H9 (cell line): ENCODE measurements at regions not wholly inside any gene's neighbourhood (a gene's known extent, or its start where the extent isn't known, plus 50 kb on each side); places are given as distances from the start of the nearest gene placed in this dataset.

ENCODE experiments used
- DNase-seq: peaks from one replicate; pipeline ENCODE4 v3.0.0-alpha.2; 2017
- H2AFZ ChIP-seq: one replicate; pipeline ENCODE4 v1.6.1; 2013; ENCODE audit warnings: mild to moderate bottlenecking, low read length, control low read depth, moderate library complexity
- H2AK5ac ChIP-seq: 2 replicates; pipeline ENCODE4 v1.6.1; 2013; ENCODE audit warnings: low read length, control low read depth, mixed read lengths; ENCODE audit not compliant: insufficient read length
- H2BK120ac ChIP-seq: one replicate; pipeline ENCODE4 v1.6.1; 2013; ENCODE audit warnings: low read depth, mild to moderate bottlenecking, low read length, control low read depth, inconsistent platforms; ENCODE audit not compliant: poor library complexity, severe bottlenecking
- H2BK12ac ChIP-seq: 2 replicates; pipeline ENCODE4 v1.6.1; 2013; ENCODE audit warnings: low read length, control low read depth, mixed read lengths, low read depth; ENCODE audit not compliant: insufficient read length
- H2BK15ac ChIP-seq: 2 replicates; pipeline ENCODE4 v1.6.1; 2013; ENCODE audit warnings: low read depth, low read length, control low read depth
- H2BK20ac ChIP-seq: one replicate; pipeline ENCODE4 v1.6.1; 2013; ENCODE audit warnings: low read depth, mild to moderate bottlenecking, low read length, control low read depth, inconsistent platforms; ENCODE audit not compliant: poor library complexity, severe bottlenecking
- H2BK5ac ChIP-seq: 2 replicates; pipeline ENCODE4 v1.6.1; 2013; ENCODE audit warnings: low read length, control low read depth, mixed read lengths; ENCODE audit not compliant: insufficient read length
- H3K14ac ChIP-seq: 2 replicates; pipeline ENCODE4 v1.6.1; 2013; ENCODE audit warnings: low read length, control low read depth; ENCODE audit not compliant: insufficient read depth
- H3K18ac ChIP-seq: 2 replicates; pipeline ENCODE4 v1.6.1; 2013; ENCODE audit warnings: low read depth, mild to moderate bottlenecking, mixed read lengths, low read length, control low read depth; ENCODE audit not compliant: insufficient read length
- H3K23ac ChIP-seq: 2 replicates; pipeline ENCODE4 v1.6.1; 2013; ENCODE audit warnings: low read length, control low read depth, mixed read lengths, low read depth; ENCODE audit not compliant: insufficient read length
- H3K23me2 ChIP-seq: 2 replicates; pipeline ENCODE4 v1.6.1; 2013; ENCODE audit warnings: low read depth, mild to moderate bottlenecking, mixed read lengths, low read length, control low read depth; ENCODE audit not compliant: insufficient read length, poor library complexity, severe bottlenecking
- H3K27ac ChIP-seq: 2 replicates; pipeline ENCODE4 v1.5.1; 2013; ENCODE audit warnings: low read length, control low read depth, mixed read lengths, low read depth; ENCODE audit not compliant: insufficient read length
- H3K27me3 ChIP-seq: 2 replicates; pipeline ENCODE4 v1.6.1; 2013; ENCODE audit warnings: low read length, control low read depth, inconsistent platforms; ENCODE audit not compliant: insufficient read depth
- H3K4ac ChIP-seq: 2 replicates; pipeline ENCODE4 v1.6.1; 2013; ENCODE audit warnings: low read depth, mild to moderate bottlenecking, control low read depth, inconsistent platforms, low read length, moderate library complexity
- H3K4me1 ChIP-seq: 2 replicates; pipeline ENCODE4 v1.6.1; 2013; ENCODE audit warnings: low read length, control low read depth, inconsistent platforms; ENCODE audit not compliant: insufficient read depth
- H3K4me2 ChIP-seq: 2 replicates; pipeline ENCODE4 v1.6.1; 2013; ENCODE audit warnings: low read length, control low read depth, mixed read lengths; ENCODE audit not compliant: insufficient read length, insufficient read depth
- H3K56ac ChIP-seq: 2 replicates; pipeline ENCODE4 v1.6.1; 2013; ENCODE audit warnings: low read depth, mild to moderate bottlenecking, mixed read lengths, low read length, control low read depth; ENCODE audit not compliant: insufficient read length
- H3K79me1 ChIP-seq: 2 replicates; pipeline ENCODE4 v1.6.1; 2013; ENCODE audit warnings: low read depth, mild to moderate bottlenecking, moderate library complexity, low read length, control low read depth, inconsistent platforms; ENCODE audit not compliant: insufficient read depth, poor library complexity, severe bottlenecking
- H3K79me2 ChIP-seq: 2 replicates; pipeline ENCODE4 v1.6.1; 2013; ENCODE audit warnings: low read length, control low read depth, inconsistent platforms; ENCODE audit not compliant: insufficient read depth
- H3K9ac ChIP-seq: 2 replicates; pipeline ENCODE4 v1.6.1; 2013; ENCODE audit warnings: low read length, control low read depth, mixed read lengths; ENCODE audit not compliant: insufficient read length; ENCODE audit errors: extremely low read depth
- H3K9me3 ChIP-seq: one replicate; pipeline ENCODE4 v1.6.1; 2013; ENCODE audit warnings: low read depth, low read length, inconsistent platforms; ENCODE audit not compliant: control insufficient read depth
- H3T11ph ChIP-seq: one replicate; pipeline ENCODE4 v1.6.1; 2013; ENCODE audit warnings: mild to moderate bottlenecking, low read length, control low read depth, inconsistent platforms
- H4K20me1 ChIP-seq: one replicate; pipeline ENCODE4 v1.6.1; 2013; ENCODE audit not compliant: control insufficient read depth, insufficient read length, insufficient read depth
- H4K5ac ChIP-seq: 2 replicates; pipeline ENCODE4 v1.6.1; 2013; ENCODE audit warnings: low read depth, mild to moderate bottlenecking, mixed read lengths, low read length, control low read depth; ENCODE audit not compliant: insufficient read length
- H4K8ac ChIP-seq: replicated peaks from 2 replicates; pipeline ENCODE4 v1.6.1; 2013; ENCODE audit warnings: low read length, control low read depth, mixed read lengths, low read depth; ENCODE audit not compliant: insufficient read length
- H4K91ac ChIP-seq: 2 replicates; pipeline ENCODE4 v1.6.1; 2013; ENCODE audit warnings: low read depth, mild to moderate bottlenecking, moderate library complexity, mixed read lengths, low read length, control low read depth; ENCODE audit not compliant: insufficient read length
- H3K27ac Mint-ChIP-seq, 3 experiments: 2 replicates in 2 of 3; 3 replicates in 1 of 3; pipeline ENCODE4 v1.8.0; 2020 to 2021; ENCODE audit warnings: mixed read lengths in 3 of 3, mild to moderate bottlenecking in 1 of 3, moderate library complexity in 1 of 3
- H3K27me3 Mint-ChIP-seq: 2 replicates; pipeline ENCODE4 v1.8.0; 2021; ENCODE audit warnings: low read depth, mild to moderate bottlenecking, moderate library complexity, mixed read lengths
- H3K36me3 Mint-ChIP-seq, 3 experiments: 2 replicates in 2 of 3; 3 replicates in 1 of 3; pipeline ENCODE4 v1.8.0; 2020 to 2021; ENCODE audit warnings: low read depth in 3 of 3, mixed read lengths in 3 of 3; ENCODE audit not compliant: insufficient read depth in 1 of 3
- H3K4me1 Mint-ChIP-seq, 2 experiments: 2 replicates each; pipeline ENCODE4 v1.8.0; 2020; ENCODE audit warnings: mixed read lengths in 2 of 2
- H3K4me3 Mint-ChIP-seq, 2 experiments: 2 replicates in 1 of 2; 3 replicates in 1 of 2; pipeline ENCODE4 v1.8.0; 2020 to 2021; ENCODE audit warnings: mild to moderate bottlenecking in 2 of 2, mixed read lengths in 2 of 2, moderate library complexity in 1 of 2
- H3K9me3 Mint-ChIP-seq, 2 experiments: 2 replicates in 1 of 2; 3 replicates in 1 of 2; pipeline ENCODE4 v1.8.0; 2020; ENCODE audit warnings: mild to moderate bottlenecking in 2 of 2, mixed read lengths in 2 of 2, moderate library complexity in 1 of 2
- WGBS: extraction: QIAGEN DNeasy Blood & Tissue Kit; methylation state at CpG from one replicate; pipeline ENCODE4 v1.1.7; 2013; ENCODE audit warnings: missing lambda C conversion rate, low lambda C conversion rate, mixed read lengths; ENCODE audit not compliant: insufficient read length; ENCODE audit errors: extremely low coverage; 5-methylcytosine and 5-hydroxymethylcytosine counted together
- TF ChIP-seq, protein P1 (sequence below): fragments of 200-600 bp; sonication (generic); conservative IDR thresholded peaks from 3 replicates; pipeline ENCODE4 v1.8.0; 2021; ENCODE audit warnings: antibody characterized with exemption, mild to moderate bottlenecking

DNA sequence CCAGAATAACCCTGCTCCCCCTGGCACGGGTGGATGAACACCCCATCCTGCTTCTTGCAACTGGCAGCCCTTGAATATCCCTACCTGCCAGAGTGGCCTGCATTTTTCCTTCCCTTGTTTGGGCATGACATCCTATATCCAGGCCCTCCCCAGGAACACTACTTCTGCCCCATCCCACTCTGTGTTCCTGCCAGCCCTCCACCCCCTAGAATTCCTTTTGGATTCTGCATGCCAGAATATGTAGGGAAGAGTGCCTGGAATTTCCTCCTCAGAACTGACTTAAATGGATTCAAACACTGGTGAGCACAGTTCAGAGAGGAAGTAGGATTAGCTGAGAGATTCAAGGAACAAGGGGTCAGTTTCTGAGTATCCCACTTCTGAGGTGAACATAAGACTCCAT, 123.5 kb upstream of the PELI1 start:
- H2BK12ac ChIP-seq = no peak overlapping the region
- WGBS = no CpG with 5 or more reads among the region's 1 CpG
- Mint-ChIP-seq H3K4me1 (peaks cover 70 to 87% of the 10 kb centered on the region in 2 experiments), H3K9me3 (peaks cover 5% of the 10 kb centered on the region in 2 experiments; a peak in 4 of 5 replicates), H3K36me3 (peaks cover 22 to 53% (median 40%) of the 10 kb centered on the region in 3 experiments), H3K4me3 (peak overlapping the region in 1 of 2 experiments; percentile 7; a peak in 1 of 5 replicates), H3K27ac (peak overlapping the region; percentile 74 to 98 (median 92)), H3K27me3 (no peaks in the 10 kb centered on the region; the same call in 1 of the 2 replicates)
- H2BK20ac ChIP-seq = no peak overlapping the region
- no peak overlapping the region for H4K5ac ChIP-seq
- TF ChIP-seq, protein P1, sequence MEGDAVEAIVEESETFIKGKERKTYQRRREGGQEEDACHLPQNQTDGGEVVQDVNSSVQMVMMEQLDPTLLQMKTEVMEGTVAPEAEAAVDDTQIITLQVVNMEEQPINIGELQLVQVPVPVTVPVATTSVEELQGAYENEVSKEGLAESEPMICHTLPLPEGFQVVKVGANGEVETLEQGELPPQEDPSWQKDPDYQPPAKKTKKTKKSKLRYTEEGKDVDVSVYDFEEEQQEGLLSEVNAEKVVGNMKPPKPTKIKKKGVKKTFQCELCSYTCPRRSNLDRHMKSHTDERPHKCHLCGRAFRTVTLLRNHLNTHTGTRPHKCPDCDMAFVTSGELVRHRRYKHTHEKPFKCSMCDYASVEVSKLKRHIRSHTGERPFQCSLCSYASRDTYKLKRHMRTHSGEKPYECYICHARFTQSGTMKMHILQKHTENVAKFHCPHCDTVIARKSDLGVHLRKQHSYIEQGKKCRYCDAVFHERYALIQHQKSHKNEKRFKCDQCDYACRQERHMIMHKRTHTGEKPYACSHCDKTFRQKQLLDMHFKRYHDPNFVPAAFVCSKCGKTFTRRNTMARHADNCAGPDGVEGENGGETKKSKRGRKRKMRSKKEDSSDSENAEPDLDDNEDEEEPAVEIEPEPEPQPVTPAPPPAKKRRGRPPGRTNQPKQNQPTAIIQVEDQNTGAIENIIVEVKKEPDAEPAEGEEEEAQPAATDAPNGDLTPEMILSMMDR = no peak
- H3K14ac ChIP-seq = no peak overlapping the region
- H3K23ac ChIP-seq = no peak overlapping the region
- no peak overlapping the region for H3K4me2 ChIP-seq
- no peak overlapping the region for H3K9ac ChIP-seq
- H3K27ac ChIP-seq = peak overlapping the region; percentile 66
- peaks cover 28% of the 10 kb centered on the region for H3K4me1 ChIP-seq
- no peak overlapping the region for H2AFZ ChIP-seq
- H4K20me1 ChIP-seq = peaks cover 2% of the 10 kb centered on the region
- no peak overlapping the region for H3T11ph ChIP-seq
- H3K9me3 ChIP-seq = no peaks in the 10 kb centered on the region
- no peak overlapping the region for H2BK15ac ChIP-seq
- no peak overlapping the region for H2BK120ac ChIP-seq
- H4K91ac ChIP-seq = no peak overlapping the region
- H2AK5ac ChIP-seq = no peak overlapping the region
- no peaks in the 10 kb centered on the region for H3K79me1 ChIP-seq
- H3K18ac ChIP-seq = peak overlapping the region; percentile 15
- H3K56ac ChIP-seq = no peak overlapping the region
- H3K79me2 ChIP-seq = no peaks in the 10 kb centered on the region
- H4K8ac ChIP-seq = no peak overlapping the region
- H3K4ac ChIP-seq = no peak overlapping the region
- no peaks in the 10 kb centered on the region for H3K27me3 ChIP-seq
- peak; percentile 71 for DNase-seq
- no peak overlapping the region for H2BK5ac ChIP-seq
- H3K23me2 ChIP-seq = no peaks in the 10 kb centered on the region
